HG03025 (cell line): ENCODE measurements at regions not wholly inside any gene's neighbourhood (a gene's known extent, or its start where the extent isn't known, plus 50 kb on each side); places are given as distances from the start of the nearest gene placed in this dataset.

Source experiments
- ATAC-seq: cut with Tn5 transposase; IDR thresholded peaks from one replicate; pipeline ENCODE4 v1.9.1; 2021; ENCODE audit warnings: mild to moderate bottlenecking, moderate library complexity; ENCODE audit not compliant: unreplicated experiment, low FRiP score

- ATAC-seq, result no peak
Measured at GRCh38 chr3:24829629-24830229, 335.1 kb upstream of the THRB start.

- no peak for ATAC-seq
Measured at GRCh38 chr3:24830230-24831152, 335.8 kb upstream of the THRB start.

- no peak for ATAC-seq
Measured at GRCh38 chr3:24831221-24831620, 336.6 kb upstream of the THRB start.

DNA sequence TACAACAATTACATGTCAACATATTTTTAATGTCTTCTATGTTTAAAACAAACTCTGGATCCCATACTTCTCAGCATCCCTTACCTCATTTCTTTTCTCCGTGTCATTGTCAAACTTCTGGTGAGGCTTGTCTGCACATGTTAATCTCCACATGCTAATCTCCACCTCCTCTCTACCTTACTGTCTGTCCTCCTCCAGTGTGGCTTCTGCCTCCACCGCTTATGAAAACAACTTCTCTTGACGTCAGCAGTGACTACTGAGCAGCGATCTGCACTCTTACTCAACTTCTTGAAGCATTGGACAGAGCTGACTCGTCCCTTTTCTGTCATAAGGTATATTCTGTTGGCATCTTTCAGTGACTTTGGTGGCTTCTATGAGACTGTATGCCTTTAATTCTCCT is 338.2 kb upstream of the THRB start:
- no peak for ATAC-seq

GRCh38 chr3:24834442-24834841 is 339.8 kb upstream of the THRB start:
- no peak for ATAC-seq

- ATAC-seq, result no peak
Measured at GRCh38 chr3:24835510-24835909, 340.9 kb upstream of the THRB start.

DNA sequence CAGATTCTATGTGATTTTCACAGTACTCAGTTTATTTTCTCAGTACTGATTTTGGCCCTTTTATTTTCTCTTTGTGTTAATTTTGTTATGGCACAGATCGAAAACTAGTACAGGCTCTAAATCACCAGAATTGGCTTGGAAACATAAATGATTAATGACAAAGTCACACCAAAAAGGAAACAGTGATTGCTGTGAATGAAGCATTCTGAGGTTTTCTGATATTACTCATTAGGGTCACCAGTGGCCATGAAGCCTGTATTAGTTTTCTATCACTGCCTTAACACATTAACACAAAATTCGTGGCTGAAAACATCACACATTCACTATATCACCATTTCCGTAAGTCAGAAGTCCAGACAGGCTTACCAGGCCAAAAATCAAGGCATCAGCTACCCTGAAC is 343.0 kb upstream of the THRB start:
- no peak for ATAC-seq

DNA sequence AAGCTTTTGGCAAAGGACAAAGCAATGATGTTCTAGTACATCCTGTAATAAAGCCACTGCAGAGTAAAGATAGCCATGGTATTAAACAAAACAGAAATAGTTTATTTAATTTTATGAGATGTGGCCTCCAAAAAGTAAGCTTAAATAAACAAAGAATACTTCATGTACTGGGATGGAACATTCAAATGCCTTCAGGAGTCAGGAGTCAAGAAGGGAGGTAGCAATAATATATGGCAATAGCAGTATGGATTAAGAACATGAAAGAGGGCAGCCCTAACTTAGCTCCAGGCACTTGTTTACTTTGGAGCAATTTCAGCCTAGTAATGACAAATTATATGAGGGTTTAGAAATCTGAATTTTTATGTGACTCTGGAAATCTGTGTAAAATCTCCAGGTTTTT is 343.9 kb upstream of the THRB start:
- ATAC-seq, result no peak

GRCh38 chr3:24843955-24844354 is 349.3 kb upstream of the THRB start:
- ATAC-seq, result no peak

DNA sequence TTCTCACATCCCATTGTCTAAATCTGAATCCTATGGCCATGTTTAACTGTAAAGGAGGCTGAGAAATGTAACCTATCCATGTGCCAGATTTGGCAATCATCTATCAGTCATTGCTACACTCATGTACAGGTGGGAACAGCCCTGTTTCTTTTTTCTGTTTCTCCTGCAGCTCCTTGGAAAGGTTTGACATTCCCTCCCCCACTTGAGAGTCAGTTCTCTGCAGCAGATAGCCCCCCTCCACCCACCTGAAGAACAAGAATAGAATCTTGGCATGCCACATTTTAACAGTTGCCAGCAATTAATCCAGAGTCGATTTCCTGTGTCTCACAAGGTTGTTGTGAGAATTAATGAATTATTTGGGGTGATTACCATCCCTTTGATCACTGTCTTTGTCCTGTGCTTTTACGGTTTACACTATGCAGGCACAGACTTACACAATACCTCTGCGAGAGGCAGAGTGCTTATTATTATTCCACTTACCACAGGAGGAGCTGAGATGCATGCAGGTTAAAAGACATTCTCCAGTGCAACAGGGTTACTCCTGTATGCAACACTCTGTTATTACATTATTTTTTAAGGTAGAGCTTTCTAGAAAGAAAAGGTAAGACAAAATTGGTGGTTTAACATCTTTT is 351.0 kb upstream of the THRB start:
- no peak for ATAC-seq

DNA sequence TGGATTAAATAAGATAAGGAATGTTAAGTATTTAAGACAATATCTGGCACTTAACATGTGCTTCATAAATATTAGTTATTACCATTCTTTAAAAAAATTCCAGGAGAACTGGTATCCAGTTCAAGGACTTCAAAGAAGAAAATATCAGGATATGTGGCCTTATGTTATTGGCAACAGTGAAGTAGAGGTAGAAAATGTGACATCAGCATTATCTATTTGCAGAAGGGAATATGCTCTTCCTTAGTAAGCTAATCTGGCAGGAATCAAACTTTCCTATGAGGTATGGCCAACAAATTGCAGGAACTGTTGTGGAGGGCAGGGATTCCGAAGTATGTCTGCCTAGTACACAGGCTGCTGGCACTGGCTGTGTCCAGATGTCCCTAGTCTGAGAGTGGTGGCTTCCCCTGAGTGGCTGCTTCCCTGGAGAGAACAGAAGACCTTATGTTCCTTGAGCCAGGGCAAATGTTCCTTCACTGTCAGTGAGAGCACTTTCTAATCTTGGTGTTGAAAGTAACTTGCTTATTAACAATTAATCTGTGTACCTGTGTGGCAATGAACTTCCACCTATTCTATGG is 351.7 kb upstream of the THRB start:
- ATAC-seq, result no peak

GRCh38 chr3:24850245-24850644 is 355.6 kb upstream of the THRB start:
- ATAC-seq, result no peak

DNA sequence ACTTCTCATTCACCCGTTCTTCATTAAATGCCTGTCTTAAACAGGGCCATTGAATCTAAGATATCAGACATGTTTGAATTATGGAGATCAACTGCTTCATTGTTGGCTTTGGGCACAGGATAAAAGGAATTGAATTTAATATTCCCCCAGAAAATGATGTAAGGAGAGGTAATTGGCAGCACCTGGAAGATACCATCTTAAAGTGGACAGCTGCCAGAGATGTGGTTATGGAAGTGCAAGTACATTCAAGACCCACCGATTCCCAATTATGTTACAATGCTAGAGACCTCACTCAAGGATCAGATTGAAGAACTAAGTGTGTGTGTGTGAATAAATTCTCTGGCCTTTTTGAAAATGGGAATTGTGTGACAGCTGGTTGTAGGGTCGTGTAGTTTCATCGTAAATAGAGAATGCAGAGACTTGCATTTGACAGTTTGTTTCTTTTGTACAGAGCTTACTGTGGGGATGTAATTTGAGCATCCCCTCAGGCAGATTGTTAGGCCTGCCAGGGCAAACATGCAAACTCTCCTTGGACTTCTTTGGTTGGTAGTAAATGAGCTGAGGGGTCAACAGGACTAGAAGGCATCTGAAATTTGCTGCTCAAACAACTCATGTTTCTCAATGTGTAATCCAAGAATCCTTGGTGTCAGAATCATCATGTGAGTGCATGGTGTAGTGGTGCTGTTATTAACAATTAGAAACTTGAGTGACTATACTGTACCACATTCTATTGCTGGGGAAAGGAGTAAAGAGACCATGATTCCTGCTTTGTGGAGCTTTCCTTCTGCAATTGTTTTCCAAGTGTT is 359.2 kb upstream of the THRB start:
- ATAC-seq, result no peak

GRCh38 chr3:24854748-24855147 is 360.1 kb upstream of the THRB start:
- no peak for ATAC-seq

GRCh38 chr3:24857945-24858344 is 363.3 kb upstream of the THRB start:
- ATAC-seq, result no peak

DNA sequence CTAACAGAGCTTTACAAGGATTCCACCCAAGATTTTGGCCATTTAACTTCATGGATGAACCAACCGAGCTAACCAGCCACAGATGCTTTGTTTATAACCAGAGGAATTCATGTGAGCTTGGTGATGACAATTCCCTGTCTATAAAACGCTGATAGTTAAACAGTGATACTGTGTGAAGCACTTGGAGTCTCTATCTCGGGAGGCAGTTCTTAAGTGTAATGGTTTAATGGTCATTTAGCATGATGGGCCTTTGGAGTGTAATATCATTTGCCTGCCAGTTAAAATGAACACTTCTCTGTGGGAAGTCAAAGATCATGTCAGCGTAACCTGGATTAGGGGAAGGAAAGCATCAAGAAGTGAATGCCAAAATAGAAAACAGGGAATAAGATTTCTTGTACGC is 368.6 kb upstream of the THRB start:
- no peak for ATAC-seq

DNA sequence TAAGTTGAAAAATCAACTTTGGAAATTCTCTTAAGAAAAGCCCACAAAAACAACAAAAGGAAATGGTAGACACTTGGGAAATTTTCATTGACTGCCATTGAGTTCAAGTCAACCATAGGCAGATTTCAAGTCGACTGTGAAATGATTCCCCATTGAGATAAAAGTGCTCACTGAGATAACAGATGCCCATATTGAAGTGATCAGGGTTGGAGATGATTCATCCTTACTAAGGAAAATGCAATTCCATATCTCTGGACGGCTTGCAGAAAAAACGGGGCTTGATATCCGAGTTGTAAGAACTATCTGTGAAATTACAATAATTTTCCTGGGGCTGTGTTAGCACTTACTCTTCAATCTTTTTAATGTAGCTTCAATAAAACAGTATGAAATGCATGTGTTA is 373.1 kb upstream of the THRB start:
- ATAC-seq, result no peak

GRCh38 chr3:24881239-24881638 is 386.6 kb upstream of the THRB start:
- no peak for ATAC-seq

GRCh38 chr3:24886501-24886900 is 391.9 kb upstream of the THRB start:
- ATAC-seq, result no peak

DNA sequence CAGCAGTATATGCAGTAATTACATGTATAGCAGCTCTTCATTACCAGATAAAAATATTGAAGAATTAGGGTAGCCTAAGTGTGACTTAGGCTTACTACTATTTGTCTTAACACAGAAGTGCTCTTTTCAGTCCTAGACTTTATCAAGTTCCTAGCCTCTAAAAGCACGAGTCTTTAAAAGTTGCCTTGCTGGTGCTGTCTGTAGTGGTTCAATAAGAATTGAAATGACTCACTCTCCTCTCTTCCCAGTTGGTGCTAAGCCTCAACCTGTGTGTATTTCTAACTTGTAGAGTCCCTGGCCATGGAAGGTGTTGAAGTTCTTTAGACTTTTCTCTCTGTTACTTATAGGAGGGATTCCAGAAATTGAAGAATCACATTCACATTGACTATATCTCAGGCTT is 395.4 kb upstream of the THRB start:
- no peak for ATAC-seq

GRCh38 chr3:24899373-24899772 is 404.7 kb upstream of the THRB start:
- ATAC-seq, result no peak
